ENCODE measurements at regions not wholly inside any gene's neighbourhood (a gene's known extent, or its start where the extent isn't known, plus 50 kb on each side); places are given as distances from the start of the nearest gene placed in this dataset.

GRCh38 chr7:125412890-125413665 is 483.5 kb upstream of the POT1 start:
- TF ChIP-seq CTCF (IDR thresholded peaks at IDR 0.05) (no peak), POLR2A (IDR thresholded peaks at IDR 0.05) (no peak)

Data from thyroid gland (tissue), 4 donors.